ENCODE measurements at regions not wholly inside any gene's neighbourhood (a gene's known extent, or its start where the extent isn't known, plus 50 kb on each side); places are given as distances from the start of the nearest gene placed in this dataset.

- Histone ChIP-seq H3K9ac (ENCODE audit: low read depth, low read length) (no peak overlapping the region), H3K14ac (replicated peaks; ENCODE audit: low read depth, low read length) (no peak overlapping the region), H3K4me3 (ENCODE audit: insufficient read depth, low read depth, low read length) (no peak overlapping the region), H3K4me1 (ENCODE audit: control insufficient read depth, insufficient read depth, low read length) (no peaks in the 10 kb centered on the region), H4K20me1 (ENCODE audit: insufficient read depth, low read length) (no peaks in the 10 kb centered on the region), H2BK15ac (ENCODE audit: low read depth, low read length) (no peak overlapping the region), H3K27ac (ENCODE audit: insufficient read depth, low read length) (no peak overlapping the region), H2BK120ac (ENCODE audit: low read depth, low read length) (no peak overlapping the region), H3K36me3 (ENCODE audit: control insufficient read depth, insufficient read depth, low read length) (no peaks in the 10 kb centered on the region), H3K4me2 (ENCODE audit: low read depth, low read length) (no peak overlapping the region), H3K18ac (ENCODE audit: low read depth, low read length) (no peak overlapping the region), H4K91ac (ENCODE audit: insufficient read depth, low read depth, low read length) (no peak overlapping the region), H4K8ac (ENCODE audit: low read depth in 2 of 2, low read length in 2 of 2) (no peak overlapping the region), H3K9me1 (ENCODE audit: insufficient read depth, low read length) (no peaks in the 10 kb centered on the region), H3K4ac (ENCODE audit: low read depth, low read length) (no peak overlapping the region), H3K79me1 (ENCODE audit: low read depth in 1 of 2, low read length in 2 of 2) (no peaks in the 10 kb centered on the region), H2AFZ (replicated peaks; ENCODE audit: low read length, poor library complexity) (no peak overlapping the region), H2BK20ac (ENCODE audit: low read depth, low read length) (no peak overlapping the region; the same call in 1 of the 2 replicates), H4K5ac (ENCODE audit: low read depth, low read length) (no peak overlapping the region), H3K23ac (ENCODE audit: low read depth, low read length) (no peak overlapping the region), H2AK9ac (replicated peaks; ENCODE audit: low read depth, low read length, poor library complexity) (no peak overlapping the region), H3K9me3 (ENCODE audit: control insufficient read depth, insufficient read depth, low read length) (no peaks in the 10 kb centered on the region), H2AK5ac (ENCODE audit: low read depth, low read length) (no peak overlapping the region), H3K27me3 (ENCODE audit: control insufficient read depth, insufficient read depth, low read length) (no peaks in the 10 kb centered on the region; the same call in 1 of the 2 replicates), H2BK5ac (ENCODE audit: low read depth, low read length, poor library complexity, severe bottlenecking) (no peak overlapping the region), H3K56ac (ENCODE audit: extremely low read depth, insufficient read depth, low read length) (no peak overlapping the region)
- POLR2A ChIA-PET (ENCODE audit: unreplicated experiment) = no interaction called here
- dilution Hi-C loops (cut with HindIII; ENCODE audit: low sequenced_read_pairs, unreplicated experiment) (no loop called here), in situ Hi-C loops (cut with MboI; ENCODE audit: low sequenced_read_pairs) (no loop called here), intact Hi-C loops (cut with micrococcal nuclease) (no loop called here)
- CTCF ChIA-PET = interaction anchor here (0.7 kb wide), 1 partner anchor 78 kb away, joined by 3 read pairs; no protein-coding TSS in a partner anchor
- TF ChIP-seq CHD1 (IDR thresholded peaks at IDR 0.05; ENCODE audit: low read depth, low read length) = no peak
- TF ChIP-seq SMC3 (IDR thresholded peaks at IDR 0.05; ENCODE audit: low read depth, low read length) = no peak
- TF ChIP-seq ELK1 (IDR thresholded peaks at IDR 0.05; ENCODE audit: borderline replicate concordance, low read depth, low read length) = no peak
- no peak for TF ChIP-seq RCOR1 (IDR thresholded peaks at IDR 0.05; ENCODE audit: insufficient replicate concordance, low read length)
- TF ChIP-seq MXI1 (IDR thresholded peaks at IDR 0.05; ENCODE audit: borderline replicate concordance, low read depth, low read length) = no peak
- no peak for TF ChIP-seq RFX5 (IDR thresholded peaks at IDR 0.05; ENCODE audit: low read depth, low read length)
- no peak for TF ChIP-seq MAZ (IDR thresholded peaks at IDR 0.05; ENCODE audit: borderline replicate concordance, low read depth, low read length)
- TF ChIP-seq POLR2A (IDR thresholded peaks at IDR 0.05; ENCODE audit: low read depth, low read length) = no peak
- no peak for TF ChIP-seq FOS (IDR thresholded peaks at IDR 0.05; ENCODE audit: low read depth, low read length)
- TF ChIP-seq MAFK (IDR thresholded peaks at IDR 0.05; ENCODE audit: low read depth, low read length) = no peak
- no peak for TF ChIP-seq RAD21 (IDR thresholded peaks at IDR 0.05; ENCODE audit: low read length)
- no peak for TF ChIP-seq CEBPB (IDR thresholded peaks at IDR 0.05; ENCODE audit: low read depth, low read length)
- no peak for TF ChIP-seq NFE2L2 (IDR thresholded peaks at IDR 0.05; ENCODE audit: low read depth, low read length)
- ATAC-seq (ENCODE audit: low read depth) (no peak), DNase-seq (no peak)
- no TSS peak for BruUV-seq (replicated peaks)
- WGBS, 2 experiments (ENCODE audit: extremely low coverage in 2 of 2, insufficient read length in 1 of 2) = no CpG with 5 or more reads among the region's 2 CpGs
These were observed 86.9 kb downstream of the FGF9 start for GRCh38 chr13:21757763-21758162.
